ENCODE measurements at regions not wholly inside any gene's neighbourhood (a gene's known extent, or its start where the extent isn't known, plus 50 kb on each side); places are given as distances from the start of the nearest gene placed in this dataset.
"Not testable (repeated sequence)": the region's sequence is repeated elsewhere in the genome, so short reads cannot be mapped to it uniquely, and the experiment has no call there.

DNA sequence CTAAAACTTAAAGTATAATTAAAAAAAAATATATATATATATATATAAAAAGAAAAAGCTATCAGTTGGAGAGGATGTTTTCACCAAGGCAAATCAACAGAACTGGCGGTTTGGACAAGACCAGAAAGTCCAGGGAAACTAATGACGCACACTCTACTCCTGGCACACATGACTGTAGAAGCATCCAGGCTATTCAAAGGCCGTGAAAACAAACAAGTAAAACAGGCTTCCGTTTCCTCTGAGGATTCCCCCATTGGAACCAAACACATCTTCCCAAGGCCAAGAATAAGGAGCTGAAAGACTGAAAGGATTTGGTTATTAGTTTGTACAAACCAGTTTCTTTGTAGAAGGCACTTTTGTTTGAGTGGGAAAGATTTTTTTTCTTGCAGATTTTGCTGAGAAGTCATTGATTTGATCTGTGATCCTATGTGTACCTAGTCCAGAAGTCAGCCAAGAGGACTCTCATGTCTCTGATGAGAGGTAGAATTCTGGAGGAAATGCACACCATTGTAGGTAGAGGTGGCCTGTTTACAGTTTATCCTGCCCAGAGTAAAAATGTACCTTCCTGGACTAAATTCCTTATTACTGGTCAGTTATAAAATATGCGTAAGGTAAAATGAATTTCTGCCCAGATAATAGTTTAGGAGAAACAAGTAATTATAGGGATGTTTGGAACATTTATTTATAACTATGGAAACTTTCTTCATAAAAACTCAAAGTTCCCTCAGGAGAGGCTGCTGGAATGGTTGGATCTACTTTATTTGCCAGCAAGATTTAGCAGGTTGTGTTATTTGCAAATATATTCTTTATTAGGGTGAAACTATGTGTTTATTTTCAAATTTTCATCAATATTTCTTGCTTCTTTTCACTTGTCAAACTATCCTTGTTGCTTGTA lies 66.5 kb downstream of the DMP1 start:
- ChIA-PET CTCF (no interaction called here), POLR2A (no interaction called here)
- H3K4me1 ChIP-seq (ENCODE audit: control extremely low read depth in 1 of 4, control insufficient read depth in 4 of 4, insufficient read depth in 4 of 4, low read length in 3 of 4) = no peaks in the 10 kb centered on the region
- no peak for DNase-seq
- no peaks in the 10 kb centered on the region for H3K27me3 ChIP-seq (replicated peaks in 2 of 5; ENCODE audit: control insufficient read depth in 4 of 5, insufficient read depth in 5 of 5, low read length in 4 of 5)
- 100% methylated on average over 2 of the region's 5 CpGs for WGBS (ENCODE audit: insufficient coverage)
- H3K27ac ChIP-seq (ENCODE audit: insufficient read depth in 1 of 2, low read depth in 1 of 2, low read length in 2 of 2, poor library complexity in 1 of 2, severe bottlenecking in 2 of 2) = no peak overlapping the region
- H3K36me3 ChIP-seq (ENCODE audit: control insufficient read depth in 4 of 4, insufficient read depth in 4 of 4, low read length in 3 of 4) = no peaks in the 10 kb centered on the region
- no peaks in the 10 kb centered on the region for H3K9me3 ChIP-seq (ENCODE audit: control extremely low read depth in 1 of 5, control insufficient read depth in 4 of 5, insufficient read depth in 2 of 5, low read depth in 1 of 5, low read length in 4 of 5)
- no peak overlapping the region for H3K4me3 ChIP-seq (ENCODE audit: control insufficient read depth in 1 of 7, extremely low read depth in 1 of 7, insufficient read depth in 4 of 7, low read depth in 2 of 7, low read length in 6 of 7)

DNA sequence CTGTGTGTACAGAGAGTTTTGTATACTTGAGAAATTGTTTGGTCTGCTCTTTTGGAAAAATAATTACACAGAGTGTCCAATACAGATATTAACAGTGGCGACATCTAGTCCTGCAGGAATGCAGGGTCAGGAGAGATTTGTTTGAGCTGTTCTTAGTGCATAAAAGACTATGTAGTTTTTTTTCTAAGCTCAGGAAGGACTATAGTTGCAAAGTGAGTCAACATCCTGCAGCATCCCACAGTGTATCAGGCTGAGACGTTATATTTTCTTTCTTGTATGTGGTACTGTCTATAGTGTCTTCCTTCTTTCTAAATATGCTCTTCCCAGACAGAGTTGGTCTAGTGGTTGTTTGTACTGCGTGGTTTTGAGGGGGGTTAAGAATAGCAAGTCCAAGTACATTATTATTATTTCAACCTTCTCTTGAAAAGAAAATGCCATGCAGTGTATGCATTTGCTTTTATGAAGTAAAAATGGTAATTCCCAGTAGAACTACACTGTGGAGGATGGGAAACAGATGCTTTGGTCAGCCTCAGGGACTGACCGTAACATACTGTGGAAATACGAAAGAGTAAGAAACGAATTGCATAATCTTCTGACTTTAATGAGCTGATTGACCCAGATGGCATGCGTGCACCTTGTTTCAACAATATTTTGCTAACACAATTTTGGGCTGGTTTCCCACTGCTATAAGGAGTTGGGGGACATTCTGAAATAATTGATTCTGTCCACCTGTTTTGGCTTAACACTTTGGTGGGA lies 67.4 kb downstream of the DMP1 start:
- H3K36me3 ChIP-seq (ENCODE audit: control insufficient read depth in 4 of 4, insufficient read depth in 4 of 4, low read length in 3 of 4) = no peaks in the 10 kb centered on the region
- no peak overlapping the region for H3K27ac ChIP-seq (ENCODE audit: insufficient read depth in 1 of 2, low read depth in 1 of 2, low read length in 2 of 2, poor library complexity in 1 of 2, severe bottlenecking in 2 of 2)
- H3K9me3 ChIP-seq (ENCODE audit: control extremely low read depth in 1 of 5, control insufficient read depth in 4 of 5, insufficient read depth in 2 of 5, low read depth in 1 of 5, low read length in 4 of 5) = no peaks in the 10 kb centered on the region
- H3K27me3 ChIP-seq (replicated peaks in 2 of 5; ENCODE audit: control insufficient read depth in 4 of 5, insufficient read depth in 5 of 5, low read length in 4 of 5) = no peaks in the 10 kb centered on the region
- H3K4me3 ChIP-seq (ENCODE audit: control insufficient read depth in 1 of 7, extremely low read depth in 1 of 7, insufficient read depth in 4 of 7, low read depth in 2 of 7, low read length in 6 of 7) = no peak overlapping the region
- CTCF ChIA-PET = no interaction called here
- DNase-seq = no peak
- WGBS (ENCODE audit: insufficient coverage) = 95% methylated on average over 3 of the region's 7 CpGs
- POLR2A ChIA-PET = no interaction called here
- no peaks in the 10 kb centered on the region for H3K4me1 ChIP-seq (ENCODE audit: control extremely low read depth in 1 of 4, control insufficient read depth in 4 of 4, insufficient read depth in 4 of 4, low read length in 3 of 4)

DNA sequence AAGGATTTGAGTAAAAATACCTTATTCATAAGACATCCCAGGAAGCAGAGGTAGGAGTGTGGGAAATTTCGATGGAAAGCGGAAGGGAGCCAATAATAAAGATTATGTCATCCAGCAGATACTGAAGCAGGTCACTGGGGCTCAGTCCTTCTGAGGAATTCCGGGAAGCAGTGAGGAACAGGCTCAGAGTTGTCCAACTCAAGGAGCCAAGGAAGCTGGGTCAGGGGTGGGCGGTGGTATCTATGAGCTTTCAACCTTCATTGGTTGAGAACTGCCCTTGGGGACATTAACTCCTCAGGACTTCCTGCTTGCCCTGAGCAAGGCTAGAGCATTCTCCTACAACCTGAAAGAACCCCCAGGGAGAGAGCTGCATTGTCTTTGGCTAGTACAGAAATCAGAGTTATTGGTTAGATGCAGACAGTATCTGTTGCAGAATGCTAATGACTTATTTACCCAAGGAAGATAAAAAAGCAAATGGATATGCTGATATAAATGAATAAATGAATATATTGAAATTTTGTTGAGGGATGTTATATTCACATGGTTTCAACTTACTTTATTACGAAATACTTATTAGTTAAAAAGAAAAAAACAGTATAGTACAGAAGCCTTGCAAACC lies 68.2 kb downstream of the DMP1 start:
- ChIA-PET CTCF (no interaction called here), POLR2A (no interaction called here)
- 88% methylated on average over 3 of the region's 5 CpGs for WGBS (ENCODE audit: insufficient coverage)
- H3K36me3 ChIP-seq (ENCODE audit: control insufficient read depth in 4 of 4, insufficient read depth in 4 of 4, low read length in 3 of 4) = no peaks in the 10 kb centered on the region
- H3K27ac ChIP-seq (ENCODE audit: insufficient read depth in 1 of 2, low read depth in 1 of 2, low read length in 2 of 2, poor library complexity in 1 of 2, severe bottlenecking in 2 of 2) = no peak overlapping the region
- no peak overlapping the region for H3K4me3 ChIP-seq (ENCODE audit: control insufficient read depth in 1 of 7, extremely low read depth in 1 of 7, insufficient read depth in 4 of 7, low read depth in 2 of 7, low read length in 6 of 7)
- H3K27me3 ChIP-seq (replicated peaks in 2 of 5; ENCODE audit: control insufficient read depth in 4 of 5, insufficient read depth in 5 of 5, low read length in 4 of 5) = no peaks in the 10 kb centered on the region
- no peak for DNase-seq
- H3K9me3 ChIP-seq (ENCODE audit: control extremely low read depth in 1 of 5, control insufficient read depth in 4 of 5, insufficient read depth in 2 of 5, low read depth in 1 of 5, low read length in 4 of 5) = no peaks in the 10 kb centered on the region
- H3K4me1 ChIP-seq (ENCODE audit: control extremely low read depth in 1 of 4, control insufficient read depth in 4 of 4, insufficient read depth in 4 of 4, low read length in 3 of 4) = no peaks in the 10 kb centered on the region

- CTCF ChIA-PET = interaction anchor here (1.0 kb wide), 1 partner anchor 119 kb away, joined by 3 read pairs; no protein-coding TSS in a partner anchor
- no CpG with 5 or more reads among the region's 1 CpG for WGBS (ENCODE audit: insufficient coverage)
- DNase-seq = no peak
- H3K9me3 ChIP-seq (ENCODE audit: control extremely low read depth in 1 of 5, control insufficient read depth in 4 of 5, insufficient read depth in 2 of 5, low read depth in 1 of 5, low read length in 4 of 5) = peaks cover 0 to 7% (median 0%) of the 10 kb centered on the region in 5 experiments
- H3K36me3 ChIP-seq (ENCODE audit: control insufficient read depth in 4 of 4, insufficient read depth in 4 of 4, low read length in 3 of 4) = no peaks in the 10 kb centered on the region
- H3K4me1 ChIP-seq (ENCODE audit: control extremely low read depth in 1 of 4, control insufficient read depth in 4 of 4, insufficient read depth in 4 of 4, low read length in 3 of 4) = no peaks in the 10 kb centered on the region
- no peak overlapping the region for H3K27ac ChIP-seq (ENCODE audit: insufficient read depth in 1 of 2, low read depth in 1 of 2, low read length in 2 of 2, poor library complexity in 1 of 2, severe bottlenecking in 2 of 2)
- no peaks in the 10 kb centered on the region for H3K27me3 ChIP-seq (replicated peaks in 2 of 5; ENCODE audit: control insufficient read depth in 4 of 5, insufficient read depth in 5 of 5, low read length in 4 of 5)
- no peak overlapping the region for H3K4me3 ChIP-seq (ENCODE audit: control insufficient read depth in 1 of 7, extremely low read depth in 1 of 7, insufficient read depth in 4 of 7, low read depth in 2 of 7, low read length in 6 of 7)
- POLR2A ChIA-PET = no interaction called here
These were observed 70.1 kb downstream of the DMP1 start for GRCh38 chr4:87720094-87720691.

DNA sequence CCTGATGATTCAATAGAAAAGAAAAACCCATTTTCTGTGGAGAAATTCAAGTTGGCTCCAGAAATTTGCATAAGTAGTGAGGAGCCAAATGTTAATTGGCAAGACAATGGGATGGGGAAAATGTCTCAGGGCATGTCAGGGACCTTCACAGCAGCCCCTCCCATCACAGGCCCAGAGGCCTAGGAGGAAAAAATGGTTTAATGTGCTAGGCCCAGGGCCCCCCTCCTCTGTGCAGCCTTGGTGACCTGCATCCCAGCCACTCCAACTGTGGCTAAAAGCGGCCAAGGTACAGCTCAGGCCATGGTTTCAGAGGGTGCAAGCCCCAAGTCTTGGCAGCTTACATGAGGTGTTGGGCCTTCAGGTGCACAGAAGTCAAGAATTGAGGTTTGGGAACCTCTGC lies 74.1 kb upstream of the IBSP start:
- H3K4me1 ChIP-seq (ENCODE audit: control extremely low read depth in 1 of 4, control insufficient read depth in 4 of 4, insufficient read depth in 4 of 4, low read length in 3 of 4); CTCF ChIA-PET; H3K36me3 ChIP-seq (ENCODE audit: control insufficient read depth in 4 of 4, insufficient read depth in 4 of 4, low read length in 3 of 4); H3K27ac ChIP-seq (ENCODE audit: insufficient read depth in 1 of 2, low read depth in 1 of 2, low read length in 2 of 2, poor library complexity in 1 of 2, severe bottlenecking in 2 of 2); DNase-seq; H3K27me3 ChIP-seq (replicated peaks in 2 of 5; ENCODE audit: control insufficient read depth in 4 of 5, insufficient read depth in 5 of 5, low read length in 4 of 5); POLR2A ChIA-PET; H3K4me3 ChIP-seq (ENCODE audit: control insufficient read depth in 1 of 7, extremely low read depth in 1 of 7, insufficient read depth in 4 of 7, low read depth in 2 of 7, low read length in 6 of 7): not testable (repeated sequence)
- H3K9me3 ChIP-seq (ENCODE audit: control extremely low read depth in 1 of 5, control insufficient read depth in 4 of 5, insufficient read depth in 2 of 5, low read depth in 1 of 5, low read length in 4 of 5) = peaks cover 0 to 15% (median 5%) of the 10 kb centered on the region in 5 experiments
- 100% methylated on average over 1 of the region's 1 CpG for WGBS (ENCODE audit: insufficient coverage)

DNA sequence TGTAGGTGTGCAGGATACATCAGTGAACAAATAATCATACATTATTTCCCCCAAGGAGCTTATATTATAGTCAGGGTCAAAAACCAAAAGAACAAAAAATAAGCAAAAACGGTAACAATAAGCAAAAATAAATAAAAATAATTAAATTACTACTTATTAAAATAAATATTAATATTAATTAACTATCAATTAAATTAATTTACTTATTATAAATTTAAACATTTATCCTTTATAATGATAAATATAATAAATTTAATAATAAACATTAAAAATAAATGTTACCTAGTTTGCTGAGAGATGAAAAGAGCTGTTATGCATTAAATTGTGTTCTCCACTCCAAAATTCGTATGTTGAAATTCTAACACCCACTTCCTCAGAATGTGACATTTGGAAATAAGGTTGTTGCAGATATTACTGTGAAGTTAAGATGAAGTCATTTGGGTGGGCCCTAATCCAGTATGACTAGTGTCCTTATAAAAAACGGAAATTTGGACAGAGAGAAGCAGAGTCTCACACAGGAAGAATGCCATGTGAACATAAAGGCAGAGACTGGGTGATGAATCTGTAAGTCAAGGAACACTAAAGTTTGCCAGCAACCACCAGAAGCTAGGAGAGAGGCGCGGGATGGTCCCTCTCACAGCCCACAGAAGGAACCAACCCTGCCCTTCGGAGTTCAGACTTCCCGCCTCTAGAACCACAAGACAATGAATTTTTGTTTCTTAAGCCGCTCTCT lies 67.2 kb upstream of the IBSP start:
- Histone ChIP-seq H3K36me3 (ENCODE audit: control insufficient read depth in 4 of 4, insufficient read depth in 4 of 4, low read length in 3 of 4) (no peaks in the 10 kb centered on the region), H3K9me3 (ENCODE audit: control extremely low read depth in 1 of 5, control insufficient read depth in 4 of 5, insufficient read depth in 2 of 5, low read depth in 1 of 5, low read length in 4 of 5) (no peaks in the 10 kb centered on the region), H3K4me3 (ENCODE audit: control insufficient read depth in 1 of 7, extremely low read depth in 1 of 7, insufficient read depth in 4 of 7, low read depth in 2 of 7, low read length in 6 of 7) (no peak overlapping the region), H3K4me1 (ENCODE audit: control extremely low read depth in 1 of 4, control insufficient read depth in 4 of 4, insufficient read depth in 4 of 4, low read length in 3 of 4) (no peaks in the 10 kb centered on the region), H3K27me3 (replicated peaks in 2 of 5; ENCODE audit: control insufficient read depth in 4 of 5, insufficient read depth in 5 of 5, low read length in 4 of 5) (no peaks in the 10 kb centered on the region), H3K27ac (ENCODE audit: insufficient read depth in 1 of 2, low read depth in 1 of 2, low read length in 2 of 2, poor library complexity in 1 of 2, severe bottlenecking in 2 of 2) (no peak overlapping the region)
- POLR2A ChIA-PET = interaction anchor here (0.7 kb wide), 1 partner anchor 410 kb away, joined by 3 read pairs; the partner anchor contains the start of gene HSD17B13
- WGBS (ENCODE audit: insufficient coverage) = 83% methylated on average over 5 of the region's 8 CpGs
- CTCF ChIA-PET = no interaction called here
- no peak for DNase-seq
